Osteocyte (in vitro differentiated cells): ENCODE measurements at regions not wholly inside any gene's neighbourhood (a gene's known extent, or its start where the extent isn't known, plus 50 kb on each side); places are given as distances from the start of the nearest gene placed in this dataset.

Experiments used
- DNase-seq: peaks from one replicate; pipeline ENCODE4 v3.0.0; 2021; ENCODE audit warnings: mixed read lengths; ENCODE audit not compliant: unreplicated experiment; ENCODE audit errors: extremely low spot score
- H3K27ac Mint-ChIP-seq: one replicate; pipeline ENCODE4 v1.8.0; 2021; ENCODE audit warnings: mild to moderate bottlenecking, mixed read lengths; ENCODE audit not compliant: unreplicated experiment
- H3K27me3 Mint-ChIP-seq: one replicate; pipeline ENCODE4 v1.8.0; 2021; ENCODE audit warnings: mixed read lengths; ENCODE audit not compliant: unreplicated experiment
- H3K36me3 Mint-ChIP-seq: one replicate; pipeline ENCODE4 v1.8.0; 2021; ENCODE audit warnings: mixed read lengths; ENCODE audit not compliant: unreplicated experiment
- H3K4me1 Mint-ChIP-seq: one replicate; pipeline ENCODE4 v1.8.0; 2021; ENCODE audit warnings: mixed read lengths; ENCODE audit not compliant: unreplicated experiment
- H3K4me3 Mint-ChIP-seq: one replicate; pipeline ENCODE4 v1.8.0; 2021; ENCODE audit warnings: mild to moderate bottlenecking, moderate library complexity, mixed read lengths; ENCODE audit not compliant: unreplicated experiment
- H3K9me3 Mint-ChIP-seq: one replicate; pipeline ENCODE4 v1.8.0; 2021; ENCODE audit warnings: mixed read lengths; ENCODE audit not compliant: unreplicated experiment
- TF ChIP-seq, protein P1 (sequence below): fragments of 200-600 bp; sonication (generic); IDR thresholded peaks from 2 replicates; pipeline ENCODE4 v1.5.0; 2021; ENCODE audit warnings: antibody characterized with exemption, mild to moderate bottlenecking, moderate library complexity

DNA sequence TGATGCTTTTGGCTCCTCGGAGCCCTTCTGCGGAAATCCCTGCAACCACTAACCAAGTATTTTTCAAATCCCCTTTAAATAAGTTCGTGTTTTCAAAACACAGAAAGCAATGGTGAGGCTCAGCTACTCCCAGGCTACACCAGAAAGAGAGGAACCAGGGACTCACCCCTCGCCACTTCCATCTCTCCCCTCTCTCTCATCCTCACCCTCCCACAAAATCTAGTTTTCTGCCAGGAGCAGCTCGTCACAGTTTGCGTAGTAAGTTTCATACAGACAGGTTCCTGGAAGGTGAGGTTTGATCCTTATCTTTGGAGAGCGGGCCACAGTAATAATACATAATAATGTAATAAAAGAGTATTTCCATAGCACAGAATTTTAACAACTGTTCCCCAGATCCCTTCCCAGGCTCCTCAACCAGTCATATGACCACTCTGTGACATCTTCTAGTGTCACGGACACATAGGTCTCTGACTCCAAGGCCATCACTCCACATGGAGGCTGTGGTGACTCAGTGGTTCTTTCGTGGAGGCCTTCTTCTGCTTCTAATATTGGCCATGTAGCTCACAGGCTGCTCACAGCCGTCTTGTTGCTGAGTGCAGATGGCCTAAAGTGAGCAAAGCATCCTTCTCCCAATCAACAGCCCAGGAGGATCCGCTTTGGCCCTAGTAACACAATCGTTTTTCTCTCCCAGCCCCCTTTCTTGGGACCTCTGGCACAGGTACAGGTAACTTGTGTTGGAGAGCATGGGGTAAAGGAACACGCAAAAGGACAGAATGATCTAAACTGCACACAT lies 295.7 kb downstream of the CDC5L start:
- Mint-ChIP-seq H3K9me3 (peaks cover 17% of the 10 kb centered on the region), H3K27ac (peak overlapping the region; percentile 1), H3K4me3 (no peak overlapping the region), H3K27me3 (no peaks in the 10 kb centered on the region), H3K4me1 (peaks cover 26% of the 10 kb centered on the region), H3K36me3 (peaks cover 10% of the 10 kb centered on the region)
- TF ChIP-seq, protein P1, sequence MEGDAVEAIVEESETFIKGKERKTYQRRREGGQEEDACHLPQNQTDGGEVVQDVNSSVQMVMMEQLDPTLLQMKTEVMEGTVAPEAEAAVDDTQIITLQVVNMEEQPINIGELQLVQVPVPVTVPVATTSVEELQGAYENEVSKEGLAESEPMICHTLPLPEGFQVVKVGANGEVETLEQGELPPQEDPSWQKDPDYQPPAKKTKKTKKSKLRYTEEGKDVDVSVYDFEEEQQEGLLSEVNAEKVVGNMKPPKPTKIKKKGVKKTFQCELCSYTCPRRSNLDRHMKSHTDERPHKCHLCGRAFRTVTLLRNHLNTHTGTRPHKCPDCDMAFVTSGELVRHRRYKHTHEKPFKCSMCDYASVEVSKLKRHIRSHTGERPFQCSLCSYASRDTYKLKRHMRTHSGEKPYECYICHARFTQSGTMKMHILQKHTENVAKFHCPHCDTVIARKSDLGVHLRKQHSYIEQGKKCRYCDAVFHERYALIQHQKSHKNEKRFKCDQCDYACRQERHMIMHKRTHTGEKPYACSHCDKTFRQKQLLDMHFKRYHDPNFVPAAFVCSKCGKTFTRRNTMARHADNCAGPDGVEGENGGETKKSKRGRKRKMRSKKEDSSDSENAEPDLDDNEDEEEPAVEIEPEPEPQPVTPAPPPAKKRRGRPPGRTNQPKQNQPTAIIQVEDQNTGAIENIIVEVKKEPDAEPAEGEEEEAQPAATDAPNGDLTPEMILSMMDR = no peak
- DNase-seq = peak; percentile 62

DNA sequence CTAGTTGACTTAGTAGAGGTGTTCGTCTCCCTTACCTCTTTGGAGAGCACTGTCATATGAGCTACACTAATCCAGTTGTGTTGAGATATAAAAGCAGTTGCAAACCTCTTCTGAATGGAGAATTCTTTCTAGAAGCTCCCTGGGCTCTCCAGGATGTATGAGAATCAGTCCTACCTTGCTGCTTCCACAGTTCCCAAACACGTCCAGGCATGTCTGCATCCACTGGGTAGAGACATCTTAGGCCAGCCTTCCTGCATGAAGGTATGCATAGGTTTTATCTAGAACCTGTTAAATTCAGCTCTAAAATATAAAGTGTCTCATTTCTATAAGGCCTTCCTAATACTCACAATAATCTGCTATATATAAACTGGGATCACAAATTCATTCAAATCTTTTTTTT lies 297.7 kb downstream of the CDC5L start:
- H3K9me3 Mint-ChIP-seq = peaks cover 28% of the 10 kb centered on the region
- peak; percentile 40 for DNase-seq
- no peak overlapping the region for H3K4me3 Mint-ChIP-seq
- H3K4me1 Mint-ChIP-seq = peaks cover 17% of the 10 kb centered on the region
- H3K27ac Mint-ChIP-seq = no peak overlapping the region
- TF ChIP-seq, protein P1 = no peak
- no peaks in the 10 kb centered on the region for H3K27me3 Mint-ChIP-seq
- H3K36me3 Mint-ChIP-seq = peaks cover 17% of the 10 kb centered on the region

DNA sequence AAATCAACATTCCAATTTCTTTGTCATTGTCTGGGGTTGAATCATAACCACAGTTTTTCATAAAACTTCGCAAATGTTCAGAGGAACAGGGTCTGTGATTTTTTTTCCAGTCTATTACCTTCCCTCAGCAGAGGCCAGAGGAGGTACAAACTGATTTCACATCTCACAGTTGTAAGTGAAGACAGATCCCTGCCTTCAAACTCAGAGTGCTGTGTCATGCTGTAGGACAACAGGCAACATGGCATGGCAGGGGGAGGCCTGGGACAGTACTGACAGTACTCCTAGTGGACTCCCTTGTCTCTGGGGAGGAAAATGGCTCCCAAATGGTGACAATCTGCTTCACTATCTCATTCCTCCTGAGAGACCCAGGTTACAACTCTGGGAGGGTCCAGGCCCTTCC lies 308.6 kb downstream of the CDC5L start:
- Mint-ChIP-seq H3K4me3 (no peak overlapping the region), H3K9me3 (no peaks in the 10 kb centered on the region), H3K4me1 (no peaks in the 10 kb centered on the region), H3K27ac (no peak overlapping the region), H3K27me3 (peaks cover 7% of the 10 kb centered on the region), H3K36me3 (no peaks in the 10 kb centered on the region)
- DNase-seq = peak; percentile 76
- TF ChIP-seq, protein P1 = no peak

DNA sequence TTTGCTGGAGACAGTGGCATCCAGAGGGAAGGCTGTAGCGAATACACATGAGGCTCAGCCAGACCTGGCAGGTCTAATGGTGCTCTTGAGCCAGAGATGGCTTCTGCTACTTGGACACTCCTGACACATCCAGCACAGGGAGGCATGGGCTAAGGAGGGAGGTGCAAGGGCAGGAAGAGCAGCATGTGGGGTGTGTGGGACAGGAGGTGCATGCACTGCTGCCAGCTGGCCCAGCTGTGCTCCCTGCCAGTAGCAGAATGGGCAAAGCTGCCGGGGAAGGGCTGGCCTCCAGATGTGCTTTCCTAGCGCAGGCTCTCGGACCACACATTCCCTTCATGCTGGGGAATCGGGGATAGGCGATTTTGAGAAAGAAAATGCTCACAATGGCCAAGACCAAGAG lies 309.2 kb downstream of the CDC5L start:
- no peak overlapping the region for H3K27ac Mint-ChIP-seq
- peak; percentile 70 for DNase-seq
- H3K4me1 Mint-ChIP-seq = no peaks in the 10 kb centered on the region
- H3K4me3 Mint-ChIP-seq = no peak overlapping the region
- TF ChIP-seq, protein P1 = no peak
- H3K27me3 Mint-ChIP-seq = peaks cover 7% of the 10 kb centered on the region
- H3K36me3 Mint-ChIP-seq = no peaks in the 10 kb centered on the region
- H3K9me3 Mint-ChIP-seq = no peaks in the 10 kb centered on the region

DNA sequence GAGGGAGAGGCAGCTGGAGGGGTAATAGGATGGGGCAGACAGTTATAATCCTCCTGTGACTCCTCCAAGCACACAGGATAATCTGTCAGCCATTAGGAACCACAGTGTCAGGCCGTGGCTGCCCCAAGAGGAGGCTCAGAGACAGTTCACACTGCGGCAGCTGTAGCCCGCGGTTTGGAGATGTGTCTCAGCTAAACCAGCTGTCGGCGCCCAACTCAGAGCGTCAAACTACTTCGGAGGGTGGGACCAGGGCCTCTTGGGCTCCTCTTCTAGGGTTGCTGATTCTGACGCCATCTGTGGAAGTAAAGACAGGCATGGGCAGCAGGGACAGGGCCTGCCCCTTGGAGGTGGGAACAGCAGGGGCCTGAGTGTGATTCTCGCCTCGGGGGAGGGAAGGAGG lies 309.8 kb downstream of the CDC5L start:
- H3K36me3 Mint-ChIP-seq = no peaks in the 10 kb centered on the region
- no peaks in the 10 kb centered on the region for H3K9me3 Mint-ChIP-seq
- no peak overlapping the region for H3K4me3 Mint-ChIP-seq
- H3K4me1 Mint-ChIP-seq = peaks cover 1% of the 10 kb centered on the region
- TF ChIP-seq, protein P1 = no peak
- peak; percentile 73 for DNase-seq
- peaks cover 7% of the 10 kb centered on the region for H3K27me3 Mint-ChIP-seq
- H3K27ac Mint-ChIP-seq = no peak overlapping the region
